MCF 10A (cell line): ENCODE measurements at regions not wholly inside any gene's neighbourhood (a gene's known extent, or its start where the extent isn't known, plus 50 kb on each side); places are given as distances from the start of the nearest gene placed in this dataset.

Experiments
- BruUV-seq: library from RNA; stranded (reverse); fragments of 400-500 nt; replicated peaks from 2 replicates; lab custom pipeline; 2021; lab: Mats Ljungman, UMichigan
- CTCF ChIA-PET: fragments of 300-600 bp; sonication (Branson Sonifier 250); formaldehyde crosslinking; extraction: SDS; loops from one replicate; lab custom pipeline; 2021; ENCODE audit warnings: antibody characterized with exemption, inconsistent platforms; lab: Yijun Ruan, JAX
- POLR2A ChIA-PET: fragments of 300-600, 350-650 bp; sonication (Branson Sonifier 250); formaldehyde crosslinking; extraction: SDS; loops from one replicate; lab custom pipeline; 2020; ENCODE audit warnings: antibody characterized with exemption, inconsistent platforms; lab: Yijun Ruan, JAX
- DNase-seq: peaks from one replicate; pipeline ENCODE4 v3.0.0-alpha.2; 2018; ENCODE audit not compliant: unreplicated experiment
- H3K27ac Mint-ChIP-seq: one replicate; pipeline ENCODE4 v1.8.0; 2022; ENCODE audit warnings: mild to moderate bottlenecking, low read depth, mixed read lengths; ENCODE audit not compliant: unreplicated experiment
- H3K27me3 Mint-ChIP-seq: one replicate; pipeline ENCODE4 v1.8.0; 2022; ENCODE audit warnings: mixed read lengths; ENCODE audit not compliant: insufficient read depth, unreplicated experiment
- H3K36me3 Mint-ChIP-seq: one replicate; pipeline ENCODE4 v1.8.0; 2022; ENCODE audit warnings: mild to moderate bottlenecking, moderate library complexity, mixed read lengths; ENCODE audit not compliant: insufficient read depth, unreplicated experiment
- H3K4me1 Mint-ChIP-seq: one replicate; pipeline ENCODE4 v1.8.0; 2022; ENCODE audit warnings: mixed read lengths; ENCODE audit not compliant: insufficient read depth, unreplicated experiment
- H3K4me3 Mint-ChIP-seq: one replicate; pipeline ENCODE4 v1.8.0; 2022; ENCODE audit warnings: mild to moderate bottlenecking, moderate library complexity, mixed read lengths; ENCODE audit not compliant: unreplicated experiment
- H3K9me3 Mint-ChIP-seq: one replicate; pipeline ENCODE4 v1.8.0; 2022; ENCODE audit warnings: mixed read lengths; ENCODE audit not compliant: unreplicated experiment
- CTCF ChIP-seq: fragments of 200-600 bp; IDR thresholded peaks from one replicate; pipeline ENCODE4 v1.8.0; 2022; ENCODE audit warnings: antibody characterized with exemption, mild to moderate bottlenecking; ENCODE audit not compliant: unreplicated experiment
- intact Hi-C: fragments of 100-400 bp; cut with micrococcal nuclease; formaldehyde crosslinking; loops from 2 replicates; pipeline ENCODE4 v1.14.1; 2022

GRCh38 chrY:15301879-15302278 lies 777.5 kb downstream of the NLGN4Y start:
- no TSS peak for BruUV-seq
- no peak for DNase-seq
- no peaks in the 10 kb centered on the region for H3K36me3 Mint-ChIP-seq
- no peaks in the 10 kb centered on the region for H3K9me3 Mint-ChIP-seq
- H3K4me3 Mint-ChIP-seq: no peak overlapping the region
- intact Hi-C loops: no loop called here
- TF ChIP-seq CTCF: no peak
- H3K27me3 Mint-ChIP-seq: no peaks in the 10 kb centered on the region
- ChIA-PET CTCF (no interaction called here), POLR2A (no interaction called here)
- no peaks in the 10 kb centered on the region for H3K4me1 Mint-ChIP-seq
- H3K27ac Mint-ChIP-seq: no peak overlapping the region

- no peaks in the 10 kb centered on the region for H3K27me3 Mint-ChIP-seq
- no peaks in the 10 kb centered on the region for H3K36me3 Mint-ChIP-seq
- H3K4me3 Mint-ChIP-seq: no peak overlapping the region
- TF ChIP-seq CTCF: no peak
- no peak for DNase-seq
- ChIA-PET POLR2A (no interaction called here), CTCF (no interaction called here)
- H3K27ac Mint-ChIP-seq: no peak overlapping the region
- intact Hi-C loops: no loop called here
- no peaks in the 10 kb centered on the region for H3K9me3 Mint-ChIP-seq
- no TSS peak for BruUV-seq
- no peaks in the 10 kb centered on the region for H3K4me1 Mint-ChIP-seq
Measured at GRCh38 chrY:15312166-15312565, 787.8 kb downstream of the NLGN4Y start.

- Mint-ChIP-seq H3K27ac (no peak overlapping the region), H3K9me3 (no peaks in the 10 kb centered on the region), H3K4me1 (no peaks in the 10 kb centered on the region), H3K27me3 (no peaks in the 10 kb centered on the region), H3K4me3 (no peak overlapping the region), H3K36me3 (no peaks in the 10 kb centered on the region)
- CTCF ChIA-PET: no interaction called here
- intact Hi-C loops: no loop called here
- TF ChIP-seq CTCF: no peak
- POLR2A ChIA-PET: no interaction called here
- no peak for DNase-seq
- BruUV-seq: no TSS peak
Measured at GRCh38 chrY:15324189-15324588, 799.9 kb downstream of the NLGN4Y start.

- H3K9me3 Mint-ChIP-seq: no peaks in the 10 kb centered on the region
- POLR2A ChIA-PET: no interaction called here
- TF ChIP-seq CTCF: no peak
- no peaks in the 10 kb centered on the region for H3K27me3 Mint-ChIP-seq
- H3K4me3 Mint-ChIP-seq: no peak overlapping the region
- no peak for DNase-seq
- H3K4me1 Mint-ChIP-seq: no peaks in the 10 kb centered on the region
- H3K36me3 Mint-ChIP-seq: no peaks in the 10 kb centered on the region
- no TSS peak for BruUV-seq
- H3K27ac Mint-ChIP-seq: no peak overlapping the region
- CTCF ChIA-PET: no interaction called here
- intact Hi-C loops: no loop called here
Measured at GRCh38 chrY:15325201-15325600, 800.9 kb downstream of the NLGN4Y start.
